SK-N-SH (cell line): ENCODE measurements at regions not wholly inside any gene's neighbourhood (a gene's known extent, or its start where the extent isn't known, plus 50 kb on each side); places are given as distances from the start of the nearest gene placed in this dataset.

Experiments used
- CHD2 ChIP-seq: fragments of 150-350 bp; IDR thresholded peaks from 2 replicates; pipeline ENCODE4 v1.6.1; 2018; ENCODE audit warnings: low read length; ENCODE audit not compliant: partially characterized antibody
- CTCF ChIP-seq: fragments of 200-600 bp; sonication (generic); IDR thresholded peaks from 2 replicates; pipeline ENCODE4 v1.6.1; 2017; ENCODE audit warnings: antibody characterized with exemption, mild to moderate bottlenecking, moderate library complexity
- EP300 ChIP-seq, 2 experiments: IDR thresholded peaks; 2 replicates each; pipeline versions ENCODE4 v1.4.0 to v1.6.1; 2012; ENCODE audit warnings: borderline replicate concordance in 1 of 2, low read depth in 1 of 2, low read length in 1 of 2
- PBX3 ChIP-seq: IDR thresholded peaks from 2 replicates; pipeline ENCODE4; 2012
- RAD21 ChIP-seq: IDR thresholded peaks from 2 replicates; pipeline ENCODE4 v1.6.1; 2012; ENCODE audit warnings: mild to moderate bottlenecking, low read length
- SIN3A ChIP-seq: IDR thresholded peaks from 2 replicates; pipeline ENCODE4 v1.6.1; 2012; ENCODE audit warnings: low read depth, mild to moderate bottlenecking, low read length, moderate library complexity, borderline replicate concordance
- TF ChIP-seq, protein P1 (sequence below): IDR thresholded peaks from 2 replicates; pipeline ENCODE4 v1.6.1; 2012; ENCODE audit warnings: mild to moderate bottlenecking, low read depth, low read length, moderate library complexity

- TF ChIP-seq RAD21: no peak
- no peak for TF ChIP-seq SIN3A
- no peak for TF ChIP-seq EP300 (IDR thresholded peaks at IDR 0.05; ENCODE audit: borderline replicate concordance in 1 of 2, low read depth in 1 of 2, low read length in 1 of 2)
- peak; percentile 29; the same call in 1 of the 2 replicates for TF ChIP-seq CTCF
- TF ChIP-seq CHD2: no peak
- no peak for TF ChIP-seq PBX3
- TF ChIP-seq, protein P1, sequence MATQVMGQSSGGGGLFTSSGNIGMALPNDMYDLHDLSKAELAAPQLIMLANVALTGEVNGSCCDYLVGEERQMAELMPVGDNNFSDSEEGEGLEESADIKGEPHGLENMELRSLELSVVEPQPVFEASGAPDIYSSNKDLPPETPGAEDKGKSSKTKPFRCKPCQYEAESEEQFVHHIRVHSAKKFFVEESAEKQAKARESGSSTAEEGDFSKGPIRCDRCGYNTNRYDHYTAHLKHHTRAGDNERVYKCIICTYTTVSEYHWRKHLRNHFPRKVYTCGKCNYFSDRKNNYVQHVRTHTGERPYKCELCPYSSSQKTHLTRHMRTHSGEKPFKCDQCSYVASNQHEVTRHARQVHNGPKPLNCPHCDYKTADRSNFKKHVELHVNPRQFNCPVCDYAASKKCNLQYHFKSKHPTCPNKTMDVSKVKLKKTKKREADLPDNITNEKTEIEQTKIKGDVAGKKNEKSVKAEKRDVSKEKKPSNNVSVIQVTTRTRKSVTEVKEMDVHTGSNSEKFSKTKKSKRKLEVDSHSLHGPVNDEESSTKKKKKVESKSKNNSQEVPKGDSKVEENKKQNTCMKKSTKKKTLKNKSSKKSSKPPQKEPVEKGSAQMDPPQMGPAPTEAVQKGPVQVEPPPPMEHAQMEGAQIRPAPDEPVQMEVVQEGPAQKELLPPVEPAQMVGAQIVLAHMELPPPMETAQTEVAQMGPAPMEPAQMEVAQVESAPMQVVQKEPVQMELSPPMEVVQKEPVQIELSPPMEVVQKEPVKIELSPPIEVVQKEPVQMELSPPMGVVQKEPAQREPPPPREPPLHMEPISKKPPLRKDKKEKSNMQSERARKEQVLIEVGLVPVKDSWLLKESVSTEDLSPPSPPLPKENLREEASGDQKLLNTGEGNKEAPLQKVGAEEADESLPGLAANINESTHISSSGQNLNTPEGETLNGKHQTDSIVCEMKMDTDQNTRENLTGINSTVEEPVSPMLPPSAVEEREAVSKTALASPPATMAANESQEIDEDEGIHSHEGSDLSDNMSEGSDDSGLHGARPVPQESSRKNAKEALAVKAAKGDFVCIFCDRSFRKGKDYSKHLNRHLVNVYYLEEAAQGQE: no peak
These were observed 76.1 kb upstream of the RGS2 start for GRCh38 chr1:192732787-192733186.
